GM19455 (cell line): ENCODE measurements at regions not wholly inside any gene's neighbourhood (a gene's known extent, or its start where the extent isn't known, plus 50 kb on each side); places are given as distances from the start of the nearest gene placed in this dataset.

Experiments
- ATAC-seq: cut with Tn5 transposase; IDR thresholded peaks from one replicate; pipeline ENCODE4 v1.9.1; 2021; ENCODE audit not compliant: unreplicated experiment

- ATAC-seq = no peak
Measured at GRCh38 chr4:96093563-96093962, 253.7 kb downstream of the PDHA2 start.

GRCh38 chr4:96094183-96094582 lies 254.3 kb downstream of the PDHA2 start:
- no peak for ATAC-seq

- no peak for ATAC-seq
Measured at GRCh38 chr4:96097040-96097607, 257.2 kb downstream of the PDHA2 start.

- no peak for ATAC-seq
Measured at GRCh38 chr4:96097693-96098092, 257.8 kb downstream of the PDHA2 start.

- ATAC-seq = no peak
Measured at GRCh38 chr4:96099031-96099430, 259.1 kb downstream of the PDHA2 start.

GRCh38 chr4:96102541-96103026 lies 262.7 kb downstream of the PDHA2 start:
- ATAC-seq = no peak

- no peak for ATAC-seq
Measured at GRCh38 chr4:96103086-96103485, 263.2 kb downstream of the PDHA2 start.

GRCh38 chr4:96108146-96108545 lies 268.3 kb downstream of the PDHA2 start:
- no peak for ATAC-seq

GRCh38 chr4:96112631-96113030 lies 272.7 kb downstream of the PDHA2 start:
- no peak for ATAC-seq

- ATAC-seq = no peak
Measured at GRCh38 chr4:96120206-96120605, 280.3 kb downstream of the PDHA2 start.

- no peak for ATAC-seq
Measured at GRCh38 chr4:96126227-96126626, 286.3 kb downstream of the PDHA2 start.

- ATAC-seq = no peak
Measured at GRCh38 chr4:96131186-96131585, 291.3 kb downstream of the PDHA2 start.

GRCh38 chr4:96134806-96135205 lies 294.9 kb downstream of the PDHA2 start:
- ATAC-seq = no peak

GRCh38 chr4:96136056-96136455 lies 296.2 kb downstream of the PDHA2 start:
- no peak for ATAC-seq

GRCh38 chr4:96139251-96139929 lies 299.5 kb downstream of the PDHA2 start:
- ATAC-seq = no peak

GRCh38 chr4:96145601-96146000 lies 305.7 kb downstream of the PDHA2 start:
- ATAC-seq = no peak

GRCh38 chr4:96146686-96147085 lies 306.8 kb downstream of the PDHA2 start:
- no peak for ATAC-seq

- no peak for ATAC-seq
Measured at GRCh38 chr4:96149894-96150293, 310.0 kb downstream of the PDHA2 start.

- no peak for ATAC-seq
Measured at GRCh38 chr4:96150466-96150865, 310.6 kb downstream of the PDHA2 start.

- no peak for ATAC-seq
Measured at GRCh38 chr4:96152824-96153223, 312.9 kb downstream of the PDHA2 start.

- no peak for ATAC-seq
Measured at GRCh38 chr4:96154676-96155075, 314.8 kb downstream of the PDHA2 start.

- ATAC-seq = no peak
Measured at GRCh38 chr4:96162636-96163035, 322.7 kb downstream of the PDHA2 start.

- no peak for ATAC-seq
Measured at GRCh38 chr4:96164814-96165351, 325.0 kb downstream of the PDHA2 start.
